Lung (tissue), 11 donors: ENCODE measurements at regions not wholly inside any gene's neighbourhood (a gene's known extent, or its start where the extent isn't known, plus 50 kb on each side); places are given as distances from the start of the nearest gene placed in this dataset.

Experiments used
- ATAC-seq: fragments of 200-7000 bp; cut with Tn5 transposase; one replicate; pipeline ENCODE4 v1.9.1; 2020; ENCODE audit warnings: moderate number of reproducible peaks; ENCODE audit not compliant: insufficient read depth, low FRiP score
- DNase-seq, 3 donors: peaks; one replicate each; pipeline ENCODE4 v3.0.0-alpha.2; 2013 to 2017
- H3K27ac ChIP-seq, 2 donors: one replicate each; pipeline ENCODE4 v1.5.1; 2013; ENCODE audit warnings: mild to moderate bottlenecking in 2 of 2, moderate library complexity in 2 of 2, control low read depth in 1 of 2, inconsistent platforms in 1 of 2, low read depth in 1 of 2, low read length in 1 of 2
- H3K27me3 ChIP-seq, 3 donors: one replicate each; pipeline ENCODE4 v1.5.1; 2013; ENCODE audit warnings: low read length in 2 of 3; ENCODE audit not compliant: control insufficient read depth in 3 of 3, insufficient read depth in 3 of 3
- H3K36me3 ChIP-seq, 4 donors: one replicate each; pipeline ENCODE4 v1.5.1; 2013; ENCODE audit warnings: low read length in 4 of 4, mild to moderate bottlenecking in 1 of 4, moderate library complexity in 1 of 4; ENCODE audit not compliant: control insufficient read depth in 4 of 4, insufficient read depth in 4 of 4
- H3K4me1 ChIP-seq, 5 donors: one replicate each; pipeline ENCODE4 v1.5.1; 2013; ENCODE audit warnings: low read length in 5 of 5, mild to moderate bottlenecking in 2 of 5, moderate library complexity in 1 of 5; ENCODE audit not compliant: control insufficient read depth in 5 of 5, insufficient read depth in 5 of 5
- H3K4me3 ChIP-seq: one replicate; pipeline ENCODE4 v1.5.1; 2013; ENCODE audit warnings: mild to moderate bottlenecking, control low read depth, moderate library complexity
- H3K9ac ChIP-seq, 2 donors: one replicate each; pipeline ENCODE4 v1.5.1; 2013; ENCODE audit warnings: low read length in 2 of 2, control low read depth in 1 of 2; ENCODE audit not compliant: insufficient read depth in 1 of 2
- H3K9me3 ChIP-seq, 4 donors: one replicate each; pipeline ENCODE4 v1.5.1; 2013; ENCODE audit warnings: low read length in 3 of 4, mild to moderate bottlenecking in 1 of 4, moderate library complexity in 1 of 4; ENCODE audit not compliant: control insufficient read depth in 4 of 4, insufficient read depth in 3 of 4
- CTCF ChIP-seq: IDR thresholded peaks from 2 replicates; pipeline ENCODE4 v1.5.1; 2012; ENCODE audit warnings: mild to moderate bottlenecking; ENCODE audit errors: control extremely low read depth, extremely low read depth
- WGBS, 2 donors: extraction: QIAGEN DNeasy Blood & Tissue Kit; methylation state at CpG; one replicate each; pipeline ENCODE4 v1.1.7; 2013; 5-methylcytosine and 5-hydroxymethylcytosine counted together
- donor health status: control.
- donor health status: control.
- donor health status: Bipolar disorder and iron deficiency.
- donor health status: healthy.
- donor health status: DM: yes; HTN: yes; CAD: no.

- no peaks in the 10 kb centered on the region for H3K27me3 ChIP-seq
- no peaks in the 10 kb centered on the region for H3K4me1 ChIP-seq
- DNase-seq (peak; percentile 51 to 71 (median 58)), ATAC-seq (no peak)
- H3K36me3 ChIP-seq: no peaks in the 10 kb centered on the region
- H3K4me3 ChIP-seq: no peak overlapping the region
- WGBS, 2 donors: 25 to 31% methylated on average over 10 of the region's 10 CpGs
- H3K9me3 ChIP-seq: peaks cover 0 to 2% (median 0%) of the 10 kb centered on the region in 4 donors
- no peak overlapping the region for H3K27ac ChIP-seq
- TF ChIP-seq CTCF: no peak
- H3K9ac ChIP-seq: no peak overlapping the region
These were observed 182.5 kb upstream of the NPY2R start for GRCh38 chr4:155025762-155026457.

- WGBS, 2 donors: 85 to 87% methylated on average over 6 of the region's 6 CpGs
- no peak overlapping the region for H3K27ac ChIP-seq
- no peak for ATAC-seq
- DNase-seq: no peak
- H3K9ac ChIP-seq: no peak overlapping the region
- no peak overlapping the region for H3K4me3 ChIP-seq
- no peaks in the 10 kb centered on the region for H3K36me3 ChIP-seq
- no peaks in the 10 kb centered on the region for H3K9me3 ChIP-seq
- no peaks in the 10 kb centered on the region for H3K4me1 ChIP-seq
- no peaks in the 10 kb centered on the region for H3K27me3 ChIP-seq
- TF ChIP-seq CTCF: no peak
These were observed 181.7 kb upstream of the NPY2R start for GRCh38 chr4:155026715-155027114.

GRCh38 chr4:155032521-155033229 is 175.8 kb upstream of the NPY2R start:
- Histone ChIP-seq H3K4me3 (no peak overlapping the region), H3K36me3 (no peaks in the 10 kb centered on the region), H3K27ac (no peak overlapping the region), H3K9ac (no peak overlapping the region), H3K9me3 (peaks cover 0 to 2% (median 0%) of the 10 kb centered on the region in 4 donors), H3K27me3 (no peaks in the 10 kb centered on the region), H3K4me1 (no peaks in the 10 kb centered on the region)
- no peak for TF ChIP-seq CTCF
- WGBS, 2 donors: 76 to 90% methylated on average over 5 of the region's 5 CpGs
- DNase-seq (no peak), ATAC-seq (no peak)
